GM19452 (cell line): ENCODE measurements at regions not wholly inside any gene's neighbourhood (a gene's known extent, or its start where the extent isn't known, plus 50 kb on each side); places are given as distances from the start of the nearest gene placed in this dataset.

Source experiments
- ATAC-seq: cut with Tn5 transposase; IDR thresholded peaks from one replicate; pipeline ENCODE4 v1.9.1; 2021; ENCODE audit not compliant: unreplicated experiment

GRCh38 chr13:75135325-75135825 is 346.6 kb downstream of the TBC1D4 start:
- ATAC-seq: no peak

DNA sequence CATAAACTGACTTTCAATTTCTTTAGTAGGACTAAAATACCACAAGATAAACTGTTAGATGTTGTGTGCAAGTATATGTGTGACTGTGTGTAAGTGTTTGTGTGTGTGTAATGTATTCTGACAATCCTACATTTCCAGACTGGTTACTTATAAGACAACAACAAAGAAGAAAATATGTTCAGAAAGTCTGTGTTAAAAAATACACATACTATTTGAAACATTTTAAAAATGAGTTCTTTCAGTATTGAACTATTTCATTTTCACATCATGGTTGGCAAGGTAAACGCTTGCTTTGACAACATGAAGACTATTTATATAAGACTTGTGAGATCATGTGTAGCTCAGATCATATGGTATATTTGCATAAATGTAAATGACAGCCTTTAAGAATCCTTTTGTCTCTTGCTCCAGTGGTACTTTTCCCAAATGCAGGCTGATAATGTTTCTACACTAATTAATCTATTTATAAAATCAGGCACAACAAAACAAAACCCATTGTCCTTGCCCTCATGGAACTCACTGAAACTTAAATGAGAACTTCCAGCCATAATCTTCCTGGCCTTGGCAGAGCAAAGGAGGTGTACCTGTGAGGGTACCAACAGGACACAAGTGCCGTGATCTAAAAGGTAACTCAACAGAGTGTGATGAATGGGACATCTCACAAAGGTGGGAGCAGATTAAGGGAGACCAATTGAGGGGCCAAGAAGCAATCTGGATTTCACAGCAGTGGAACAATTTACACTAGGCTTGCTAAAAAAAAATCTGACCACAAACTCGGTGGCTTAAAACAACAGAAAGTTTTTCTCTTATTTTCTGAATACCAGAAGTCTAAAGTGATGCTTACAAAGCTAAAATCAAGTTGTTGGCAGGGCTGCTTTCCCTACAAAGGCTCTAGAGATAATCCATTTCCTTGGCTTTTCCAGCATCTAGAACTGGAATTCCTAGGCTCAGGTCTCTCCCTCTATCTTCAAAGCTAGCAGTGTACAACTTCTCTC is 349.0 kb downstream of the TBC1D4 start:
- ATAC-seq: no peak

- no peak for ATAC-seq
These were observed 352.6 kb downstream of the TBC1D4 start for GRCh38 chr13:75129331-75129730.

DNA sequence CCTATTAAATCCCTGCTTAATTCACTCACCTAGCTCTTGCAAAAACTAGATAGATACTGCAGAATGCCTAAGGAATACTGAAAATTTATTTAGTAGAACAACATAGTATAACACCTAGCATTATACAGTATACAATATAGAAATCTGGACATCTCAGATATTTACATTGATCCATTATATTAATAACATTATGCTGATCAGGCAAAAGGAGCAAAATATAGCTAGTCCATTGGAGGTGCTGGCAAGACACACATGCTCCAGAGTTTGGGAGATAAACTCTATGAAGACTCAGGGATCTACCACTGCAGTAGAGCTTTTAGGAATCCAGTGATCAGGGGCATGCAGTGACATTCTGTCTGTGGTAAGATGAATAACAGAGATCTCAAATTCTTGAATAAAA is 357.6 kb downstream of the TBC1D4 start:
- no peak for ATAC-seq

DNA sequence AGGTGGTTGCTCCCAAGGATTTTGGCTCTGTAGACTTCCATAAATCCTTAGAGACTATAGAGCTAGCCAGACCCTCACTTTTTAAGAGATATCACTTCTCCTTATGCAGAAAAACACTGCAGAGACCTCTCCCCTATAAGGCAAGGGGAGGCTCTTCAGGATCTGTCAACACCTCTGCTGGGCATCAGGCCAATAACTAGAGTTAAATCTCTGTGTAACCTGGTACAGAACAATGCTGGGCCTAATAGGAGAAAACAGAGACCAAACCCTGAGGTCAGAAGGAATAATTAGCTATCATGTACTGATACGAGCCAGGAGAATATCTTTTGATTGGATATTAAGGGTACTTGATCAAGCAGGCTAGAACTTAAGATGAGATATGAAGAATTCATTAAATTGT is 358.5 kb downstream of the TBC1D4 start:
- ATAC-seq: no peak

- ATAC-seq: no peak
These were observed 361.9 kb downstream of the TBC1D4 start for GRCh38 chr13:75120085-75120484.

- no peak for ATAC-seq
These were observed 366.8 kb downstream of the TBC1D4 start for GRCh38 chr13:75115171-75115570.

- no peak for ATAC-seq
These were observed 378.0 kb downstream of the TBC1D4 start for GRCh38 chr13:75103976-75104375.

DNA sequence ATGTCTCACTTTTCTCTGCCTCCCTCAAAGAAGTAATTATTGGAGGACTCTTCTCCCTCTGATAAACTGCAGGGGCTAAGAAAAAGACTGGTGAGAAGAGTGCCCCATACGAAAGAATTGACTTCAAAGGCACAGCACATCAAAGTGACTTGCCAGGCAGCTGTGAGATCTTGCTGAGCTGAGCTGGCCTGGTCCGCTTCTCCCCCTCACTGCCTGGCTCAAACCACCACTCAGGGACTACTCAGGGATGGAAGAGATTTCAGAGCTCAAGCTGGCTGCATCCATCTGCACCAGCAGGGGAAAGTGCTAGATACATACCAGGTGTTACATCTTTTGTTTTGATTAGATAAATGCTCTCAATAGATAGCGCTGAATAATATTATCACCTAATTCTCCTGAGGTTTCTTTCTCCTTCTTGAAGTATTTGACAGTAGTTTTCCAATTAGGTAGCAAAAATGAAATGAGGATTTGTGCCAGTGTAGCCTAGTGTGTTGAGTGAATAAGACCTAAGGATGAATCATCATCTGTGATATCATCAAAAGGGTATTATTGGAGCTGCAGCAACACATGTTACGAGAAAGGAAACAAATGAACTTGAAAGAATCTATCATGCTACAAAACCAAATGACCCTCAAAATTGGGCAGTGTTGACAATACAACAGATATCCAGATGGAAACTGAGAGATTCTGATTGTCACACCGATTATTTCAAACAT is 379.8 kb downstream of the TBC1D4 start:
- ATAC-seq: no peak

- ATAC-seq: no peak
These were observed 380.6 kb downstream of the TBC1D4 start for GRCh38 chr13:75101348-75101747.

DNA sequence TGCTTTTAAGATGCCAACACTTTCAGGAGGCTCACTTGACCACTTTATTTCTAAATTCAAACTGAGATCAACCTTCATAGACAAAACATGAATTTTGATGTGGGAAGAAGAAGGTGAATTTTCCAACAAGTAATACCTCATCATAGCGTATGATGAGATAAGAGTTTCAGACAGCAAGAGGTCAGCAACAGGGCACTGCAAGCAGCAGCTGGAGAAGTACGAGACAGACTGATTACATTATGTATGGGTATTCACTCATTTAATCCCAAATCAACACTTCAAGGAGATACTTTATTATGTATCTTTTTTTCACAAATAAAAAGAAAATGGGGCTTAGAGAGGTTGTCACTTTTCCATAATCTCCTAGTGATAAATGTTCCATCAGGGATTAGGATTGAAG is 389.8 kb downstream of the TBC1D4 start:
- ATAC-seq: no peak

- ATAC-seq: no peak
These were observed 390.3 kb downstream of the TBC1D4 start for GRCh38 chr13:75091718-75092117.

DNA sequence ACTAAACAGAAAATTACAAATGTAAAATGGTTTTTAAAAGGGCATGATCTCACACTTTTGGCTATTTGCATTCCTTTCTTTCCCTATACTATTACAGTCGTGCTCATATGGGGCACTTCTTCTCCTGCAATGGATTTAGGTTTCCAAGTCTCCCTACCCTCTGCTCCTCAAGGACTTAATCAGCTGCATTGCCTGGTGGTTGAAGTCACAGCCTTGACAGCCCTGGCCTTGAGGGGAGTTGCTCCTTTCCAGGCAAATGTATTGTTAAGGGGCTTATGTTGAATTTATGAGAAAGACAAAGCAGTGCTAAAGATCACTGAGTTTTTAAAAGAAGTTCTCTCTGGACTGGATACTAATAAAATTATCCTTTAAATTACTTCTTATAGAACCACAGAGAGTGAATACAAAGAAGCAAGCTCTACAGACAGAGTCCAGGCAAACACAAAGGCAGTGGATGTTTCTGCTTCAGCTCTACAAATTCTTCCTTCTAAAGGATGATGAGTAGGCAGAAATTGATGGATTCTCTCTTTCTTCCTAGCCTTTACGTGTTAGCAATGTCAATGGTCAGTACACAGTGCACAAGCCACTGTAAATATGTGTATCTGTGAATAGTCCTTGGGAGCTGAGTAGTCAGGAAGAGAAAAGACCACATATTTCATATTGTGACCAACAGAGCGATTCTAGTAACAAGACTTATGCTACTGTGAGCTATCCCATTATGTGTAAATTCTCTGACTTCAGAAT is 390.9 kb downstream of the TBC1D4 start:
- no peak for ATAC-seq

- ATAC-seq: no peak
These were observed 393.1 kb downstream of the TBC1D4 start for GRCh38 chr13:75088915-75089314.

GRCh38 chr13:75079226-75079625 is 402.7 kb downstream of the TBC1D4 start:
- no peak for ATAC-seq

DNA sequence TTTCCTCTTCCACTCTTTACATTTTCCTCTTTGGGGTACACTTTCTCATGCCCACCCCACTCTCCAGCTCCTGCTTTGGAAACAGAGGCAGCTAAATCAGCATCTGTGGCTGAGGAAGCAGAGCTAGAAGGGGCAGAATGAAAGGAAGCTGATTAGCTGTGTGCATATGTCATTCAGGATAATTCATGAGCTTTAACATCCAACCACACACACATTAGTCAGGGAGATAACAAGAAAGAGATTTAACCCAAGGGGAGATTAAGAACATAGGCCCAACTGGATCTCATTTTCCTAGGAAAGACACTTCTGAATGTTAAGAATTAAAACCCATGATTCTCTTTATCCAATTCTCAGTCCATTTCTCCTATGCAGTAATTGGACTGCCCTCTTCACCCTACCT is 405.5 kb downstream of the TBC1D4 start:
- ATAC-seq: no peak

DNA sequence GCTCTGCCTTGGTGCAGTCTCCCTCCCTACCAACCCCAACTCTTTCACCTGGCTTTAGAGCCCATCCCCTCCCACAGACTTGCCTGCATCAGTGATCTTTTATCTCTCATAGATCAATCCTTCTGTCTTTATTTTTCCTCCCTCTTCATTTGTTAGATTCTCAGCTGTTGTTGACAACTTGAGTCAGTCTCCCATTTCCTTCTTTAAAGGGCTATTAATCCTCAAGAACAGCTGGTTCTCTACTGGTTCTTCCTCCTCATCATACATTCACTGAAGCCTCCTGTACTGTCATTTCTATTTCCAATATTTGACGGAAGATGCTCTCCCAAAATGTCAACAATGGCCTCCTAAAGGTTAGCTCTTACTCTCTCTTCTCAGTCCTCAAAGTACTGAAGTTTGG is 408.2 kb downstream of the TBC1D4 start:
- ATAC-seq: no peak

- no peak for ATAC-seq
These were observed 409.1 kb downstream of the TBC1D4 start for GRCh38 chr13:75072891-75073290.

DNA sequence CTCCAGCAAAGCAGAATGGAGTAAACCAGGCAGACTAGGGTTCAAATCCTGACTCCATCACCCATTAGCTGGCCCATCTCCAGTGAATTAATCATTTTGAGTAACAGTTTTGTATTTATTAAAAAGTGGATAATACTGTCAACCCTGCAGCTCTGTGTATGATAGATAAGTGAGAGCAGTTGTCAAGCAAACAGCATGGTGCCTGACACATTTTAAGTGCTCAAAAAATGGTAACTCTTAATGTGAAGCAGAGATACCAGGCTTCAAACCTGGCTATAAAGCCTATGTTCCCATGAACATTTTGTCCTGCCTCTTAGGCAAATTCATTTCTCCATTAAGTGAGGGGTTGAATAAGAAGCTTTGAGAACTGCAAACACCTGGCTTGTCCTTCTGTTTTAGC is 409.6 kb downstream of the TBC1D4 start:
- no peak for ATAC-seq

- ATAC-seq: no peak
These were observed 410.2 kb downstream of the TBC1D4 start for GRCh38 chr13:75071796-75072195.

- no peak for ATAC-seq
These were observed 410.6 kb downstream of the TBC1D4 start for GRCh38 chr13:75071395-75071794.
